ENCODE measurements at regions not wholly inside any gene's neighbourhood (a gene's known extent, or its start where the extent isn't known, plus 50 kb on each side); places are given as distances from the start of the nearest gene placed in this dataset.
A peak's percentile ranks its signal among the peaks of the same experiment; 100 is the strongest.

DNA sequence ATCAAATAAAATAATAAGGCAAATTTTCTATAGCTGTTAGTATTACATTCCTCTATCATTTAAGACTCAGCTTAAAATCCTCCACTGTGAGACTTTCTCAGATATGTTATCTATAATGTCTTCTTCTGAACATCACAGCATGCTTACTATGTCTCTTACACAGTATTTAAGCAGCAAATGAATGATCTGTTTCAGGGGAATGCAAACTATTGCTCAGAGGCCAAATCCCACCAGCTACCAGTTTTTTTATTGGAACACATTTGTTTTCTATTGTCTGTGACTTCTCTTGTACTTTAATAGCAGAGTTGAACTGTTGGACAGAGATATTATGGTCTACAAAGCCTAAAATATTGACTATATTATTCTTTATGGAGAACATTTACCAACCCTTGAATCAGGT, 59.6 kb downstream of the C3orf38 start:
- no peak for DNase-seq (ENCODE audit: low read depth)

DNA sequence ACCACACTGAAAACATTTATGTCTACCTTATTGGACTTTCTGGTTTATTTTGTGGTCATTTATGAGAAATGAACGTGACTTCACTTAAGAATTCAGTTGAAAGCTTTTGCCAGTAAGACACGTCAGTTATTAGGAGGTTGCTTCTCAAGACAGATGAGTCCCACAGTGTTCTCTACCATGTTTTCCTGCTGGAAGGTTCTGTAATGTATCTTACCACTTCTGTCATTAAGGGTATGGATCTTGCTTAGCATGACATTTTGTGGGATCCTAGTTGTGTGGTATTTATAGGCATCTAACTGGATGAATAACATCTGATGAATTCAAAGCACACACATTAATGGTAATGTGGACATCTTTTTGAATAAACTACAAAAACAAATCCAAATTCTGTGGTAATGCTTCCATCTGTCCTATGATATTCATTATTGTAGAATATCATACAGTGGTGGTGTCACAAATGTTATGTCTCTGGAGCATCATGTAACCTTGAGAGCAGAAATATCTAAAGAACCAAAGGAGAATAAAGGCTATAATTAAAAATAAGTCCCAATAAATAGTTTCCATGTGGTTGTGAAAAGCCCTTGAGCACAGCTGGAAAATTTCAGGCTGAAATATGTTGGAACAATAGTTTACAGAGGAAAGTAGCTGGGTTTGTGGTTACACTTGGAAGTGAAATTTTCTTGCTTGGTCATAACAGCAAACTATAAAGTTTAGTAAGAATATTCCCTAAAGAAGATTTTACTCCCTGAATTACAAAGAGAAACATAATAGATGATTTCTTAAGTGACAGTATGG, 61.5 kb downstream of the C3orf38 start:
- DNase-seq (ENCODE audit: low read depth) = no peak

DNA sequence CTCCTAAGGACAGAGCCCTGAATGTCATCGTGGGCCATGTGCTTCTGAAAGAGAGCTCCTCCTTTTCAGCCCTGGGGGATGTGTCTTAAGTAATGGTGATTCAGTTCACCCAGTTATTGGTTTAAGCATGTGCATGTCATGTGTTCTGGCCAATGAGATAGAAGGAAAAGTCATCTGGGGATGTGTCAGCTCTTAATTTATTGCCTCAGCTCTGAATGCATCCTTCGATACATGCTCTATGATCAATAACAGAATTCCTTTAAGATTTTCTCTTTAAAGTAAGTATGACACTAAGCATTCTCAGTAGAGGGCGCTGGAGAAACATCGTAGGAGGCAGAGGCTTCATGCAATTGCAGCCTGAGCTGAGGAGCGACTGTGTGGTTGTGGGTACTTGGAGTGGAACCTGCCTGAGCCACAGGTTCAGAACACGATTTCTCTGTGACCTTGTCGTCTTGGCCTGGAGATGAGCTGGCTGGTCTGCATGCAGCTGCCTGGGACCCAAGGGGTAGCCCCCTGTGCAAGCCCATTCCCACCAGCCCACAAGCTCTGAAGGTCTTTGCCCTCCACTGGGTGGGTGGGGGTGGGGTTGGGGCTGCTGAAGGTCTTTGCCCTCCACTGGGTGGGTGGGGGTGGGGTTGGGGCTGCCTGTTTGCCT, 69.5 kb downstream of the C3orf38 start:
- DNase-seq (ENCODE audit: low read depth) = peak; percentile 23

DNA sequence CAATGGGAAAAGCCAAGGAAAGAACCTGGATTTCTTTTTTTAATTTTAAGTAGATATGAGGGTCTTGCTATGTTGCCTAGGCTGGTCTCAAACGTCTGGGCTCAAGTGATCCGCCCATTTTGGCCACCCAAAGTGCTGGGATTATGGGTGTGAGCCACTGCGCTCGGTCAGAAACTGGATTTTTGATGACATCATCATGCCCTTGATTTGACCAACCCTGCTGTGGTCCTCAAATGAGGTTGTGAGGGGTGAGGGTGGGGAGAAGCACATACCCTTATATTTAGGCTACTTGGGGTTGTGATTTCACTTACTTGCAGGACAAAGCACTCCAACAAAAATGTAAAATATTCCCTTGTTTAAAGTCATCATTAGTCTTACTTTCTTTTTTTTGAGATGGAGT, 70.4 kb downstream of the C3orf38 start:
- no peak for DNase-seq (ENCODE audit: low read depth)

DNA sequence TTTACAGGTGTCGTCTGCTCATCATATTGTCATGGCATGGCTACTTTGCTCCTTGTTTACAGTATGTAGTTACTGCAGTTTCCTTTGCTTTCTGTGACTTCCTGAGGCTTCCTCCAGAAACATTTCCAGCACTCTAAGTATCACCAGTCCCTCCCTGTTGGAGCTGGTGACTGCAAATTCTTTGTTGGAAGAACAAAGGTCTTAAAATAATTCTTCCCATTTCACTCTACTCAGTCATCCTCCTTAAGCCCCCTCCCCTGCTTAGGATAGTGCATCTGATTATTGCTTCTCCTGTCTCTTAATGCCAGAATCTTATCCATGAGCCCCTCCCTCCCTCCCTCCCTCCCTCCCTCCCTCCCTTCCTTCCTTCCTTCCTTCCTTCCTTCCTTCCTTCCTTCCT, 72.0 kb downstream of the C3orf38 start:
- DNase-seq (ENCODE audit: low read depth) = no peak

DNA sequence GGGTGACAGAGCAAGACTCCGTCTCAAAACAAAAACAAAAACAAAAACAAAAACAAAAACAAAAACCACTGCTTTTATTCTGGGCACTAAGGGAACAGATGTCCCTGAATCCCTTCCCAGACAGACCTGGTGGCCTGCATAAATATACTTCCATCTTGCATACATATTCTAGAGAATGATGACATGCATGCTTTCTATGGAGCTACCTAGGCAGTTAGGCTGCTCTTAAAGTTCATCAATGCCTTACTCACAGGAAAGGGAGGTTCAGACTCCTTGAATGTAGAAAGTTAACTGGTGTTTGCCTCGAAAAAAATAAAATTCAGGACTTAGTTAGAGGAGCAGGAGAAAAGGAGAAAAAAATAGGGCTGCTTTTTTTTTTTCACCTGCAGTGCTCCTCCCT, 72.6 kb downstream of the C3orf38 start:
- DNase-seq (ENCODE audit: low read depth) = no peak

DNA sequence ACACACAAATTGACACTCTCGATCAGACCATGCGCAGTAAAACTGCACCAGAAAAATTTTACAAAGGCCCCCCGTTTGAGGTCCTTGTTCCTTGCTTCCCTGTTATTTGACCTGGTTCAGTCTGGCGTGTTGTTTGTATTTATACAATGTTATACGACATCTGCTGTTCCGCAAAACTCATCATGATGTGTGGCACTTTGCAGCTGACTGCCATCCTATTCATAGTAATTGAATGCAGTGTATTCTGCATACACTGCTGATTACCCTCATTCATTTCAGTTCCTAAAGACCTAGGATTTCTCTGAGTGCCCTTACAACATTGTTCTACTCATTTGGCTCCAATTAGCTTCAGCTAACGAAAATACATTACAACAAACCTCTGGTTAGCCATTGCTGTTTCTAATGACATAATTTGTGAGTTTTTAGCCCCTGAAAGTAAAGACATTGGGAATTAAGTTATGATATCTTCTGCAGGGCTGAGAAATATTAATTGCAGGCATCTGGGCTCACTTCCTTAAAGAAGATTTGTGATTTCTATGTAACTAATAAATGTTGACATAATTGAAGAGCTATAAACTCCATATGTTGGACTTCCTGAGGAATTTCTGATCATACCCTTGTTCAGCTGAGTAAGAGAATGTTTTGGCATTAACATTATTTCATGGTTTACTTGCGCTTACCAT, 75.7 kb downstream of the C3orf38 start:
- DNase-seq (ENCODE audit: low read depth) = no peak

DNA sequence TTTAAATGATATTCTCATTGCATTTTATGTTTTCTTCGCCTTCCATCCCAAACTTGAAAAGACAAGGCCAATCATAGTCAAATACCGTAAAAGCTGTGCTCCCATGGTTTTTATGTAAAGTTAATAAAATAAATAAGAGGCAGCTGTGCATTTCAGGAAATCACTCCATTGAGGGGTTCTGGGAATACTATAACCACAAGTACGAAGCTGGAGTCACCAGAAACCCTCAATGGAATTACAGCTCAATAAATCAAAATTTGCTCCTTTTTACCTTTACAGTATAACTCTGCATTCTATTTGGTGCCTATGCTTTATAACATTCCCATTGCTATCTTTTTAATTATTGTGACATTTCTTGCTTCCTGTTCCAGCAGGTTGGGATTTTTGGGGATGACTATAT, 77.2 kb downstream of the C3orf38 start:
- no peak for DNase-seq (ENCODE audit: low read depth)

DNA sequence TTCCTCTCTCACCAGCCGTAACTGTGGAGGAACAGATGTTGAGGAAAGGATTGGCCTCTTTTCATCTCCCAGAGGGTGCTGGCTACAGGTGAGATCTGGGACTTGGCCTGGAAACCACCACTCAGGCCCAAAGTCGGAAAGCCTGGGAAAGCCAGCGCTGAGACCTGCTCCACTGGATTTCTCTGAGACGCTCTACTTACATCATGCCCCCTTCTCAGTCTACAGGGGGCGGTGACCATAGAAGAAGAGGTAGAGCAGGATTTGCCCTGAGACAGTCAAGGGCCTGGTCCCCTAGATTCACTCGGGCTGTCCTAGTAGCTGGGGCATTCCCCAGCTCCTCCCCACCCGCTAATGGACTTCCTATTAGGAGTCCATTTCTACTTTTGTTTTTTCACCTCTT, 80.9 kb downstream of the C3orf38 start:
- DNase-seq (ENCODE audit: low read depth) = no peak

DNA sequence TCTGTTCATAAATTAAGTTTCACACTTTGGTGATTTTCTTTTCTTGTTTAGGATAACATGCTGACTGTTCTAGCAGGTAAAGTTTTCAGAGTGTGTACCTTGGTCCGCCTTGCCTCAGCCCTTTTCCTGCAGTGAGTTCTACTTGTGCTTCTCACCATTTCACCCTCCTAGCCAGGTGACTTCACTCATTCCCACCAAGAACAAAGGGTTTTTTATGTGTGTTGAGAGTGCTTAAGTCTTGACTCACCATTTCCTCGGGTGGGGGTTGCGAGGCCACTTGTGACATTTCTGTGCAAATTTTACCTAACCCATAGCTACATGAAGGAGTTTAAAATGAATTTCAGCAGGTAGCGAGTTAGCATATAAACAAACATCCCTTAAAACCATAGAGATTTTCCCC, 81.4 kb downstream of the C3orf38 start:
- DNase-seq (ENCODE audit: low read depth) = no peak

DNA sequence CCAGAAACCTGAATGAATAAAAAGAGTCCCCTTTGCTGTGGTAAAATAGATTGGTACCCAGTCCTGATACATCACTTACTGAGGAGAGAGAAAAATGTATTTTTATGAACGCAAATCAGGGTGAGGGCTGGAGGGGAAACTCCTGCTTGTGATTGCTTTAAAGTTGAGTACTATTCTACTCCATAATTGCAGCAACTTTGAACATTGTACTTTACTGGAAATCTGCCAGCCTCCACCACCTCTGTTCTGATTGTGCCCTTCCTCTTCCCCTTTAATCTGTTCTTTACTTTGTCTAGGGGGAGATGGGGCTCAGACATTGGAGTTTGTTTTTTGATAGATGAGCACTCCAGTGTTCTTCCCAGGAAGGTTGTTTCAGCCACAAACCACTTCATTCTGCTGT, 81.9 kb downstream of the C3orf38 start:
- no peak for DNase-seq (ENCODE audit: low read depth)

DNA sequence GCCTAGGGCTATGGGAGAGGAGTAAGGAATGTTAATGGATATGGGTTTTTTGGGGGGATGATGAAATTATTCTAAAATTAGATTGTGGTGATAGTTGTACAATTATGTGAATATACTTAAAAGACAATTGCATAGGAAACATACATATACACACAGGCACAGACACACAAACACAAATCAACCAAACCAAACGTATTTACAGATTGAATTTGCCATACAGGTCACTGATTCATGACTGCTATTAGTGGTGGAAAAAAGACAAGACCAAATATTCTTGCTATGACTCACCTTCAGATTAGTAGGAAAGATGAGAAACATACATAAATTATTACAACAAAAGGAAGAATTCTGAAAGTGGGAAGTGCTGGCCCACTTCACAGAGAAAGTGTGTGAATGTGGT, 85.3 kb downstream of the C3orf38 start:
- no peak for DNase-seq (ENCODE audit: low read depth)

DNA sequence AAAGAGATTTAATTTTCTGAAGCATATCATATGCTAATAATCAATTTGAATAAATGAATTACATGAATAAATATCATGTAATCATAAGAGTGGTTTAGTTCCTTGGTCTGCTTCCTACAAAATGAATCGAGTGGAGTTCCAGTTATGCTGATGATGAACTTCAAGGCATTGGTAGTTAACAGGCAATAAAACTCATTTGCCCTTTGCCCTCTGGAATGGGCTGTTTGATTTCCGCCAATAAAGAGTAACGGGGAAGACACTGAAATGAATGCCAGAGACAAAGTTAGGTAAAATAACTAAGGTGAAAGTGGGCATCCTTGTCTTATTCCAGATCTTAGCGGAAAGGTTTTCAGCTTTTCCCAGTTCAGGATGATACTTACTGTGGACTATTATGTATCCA, 90.1 kb downstream of the C3orf38 start:
- no peak for DNase-seq (ENCODE audit: low read depth)

DNA sequence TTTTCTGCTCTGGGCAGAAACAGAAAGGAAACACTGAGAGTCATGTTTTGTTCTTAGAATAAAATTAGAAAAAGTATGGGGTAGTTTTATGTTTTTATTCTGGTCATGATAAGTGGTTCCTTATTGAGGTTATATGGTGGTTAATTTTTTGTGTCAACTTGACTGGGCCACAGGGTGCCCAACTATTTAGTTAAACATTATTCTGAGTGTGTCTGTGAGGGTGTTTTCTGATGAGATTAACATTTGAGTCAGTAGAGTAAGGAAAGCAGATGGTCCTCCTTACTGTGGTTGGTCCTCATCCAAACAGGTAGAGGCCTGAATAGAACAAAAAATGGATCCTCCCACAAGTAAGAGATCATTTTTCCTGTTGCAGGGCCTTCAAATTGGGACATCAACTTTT, 98.9 kb downstream of the C3orf38 start:
- no peak for DNase-seq (ENCODE audit: low read depth)

DNA sequence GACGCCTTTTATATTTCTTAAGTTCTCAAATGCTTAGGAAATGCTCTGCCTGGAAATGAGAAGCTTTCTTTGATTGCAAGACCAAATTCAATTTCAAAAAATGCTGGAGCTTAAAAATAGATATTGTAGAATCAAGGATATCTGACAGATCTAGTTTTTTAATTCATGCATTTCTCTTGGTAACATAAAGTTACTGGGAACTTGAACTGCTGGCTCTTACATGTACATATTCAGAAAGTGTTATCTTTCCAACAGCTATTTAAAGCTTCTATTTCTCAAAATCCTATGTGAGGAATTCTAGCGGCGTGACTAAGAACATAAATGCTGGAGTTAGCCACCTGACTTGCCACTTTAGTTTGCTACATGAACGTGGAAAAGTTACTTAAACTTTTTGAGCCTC, 109.3 kb downstream of the C3orf38 start:
- no peak for DNase-seq (ENCODE audit: low read depth)

DNA sequence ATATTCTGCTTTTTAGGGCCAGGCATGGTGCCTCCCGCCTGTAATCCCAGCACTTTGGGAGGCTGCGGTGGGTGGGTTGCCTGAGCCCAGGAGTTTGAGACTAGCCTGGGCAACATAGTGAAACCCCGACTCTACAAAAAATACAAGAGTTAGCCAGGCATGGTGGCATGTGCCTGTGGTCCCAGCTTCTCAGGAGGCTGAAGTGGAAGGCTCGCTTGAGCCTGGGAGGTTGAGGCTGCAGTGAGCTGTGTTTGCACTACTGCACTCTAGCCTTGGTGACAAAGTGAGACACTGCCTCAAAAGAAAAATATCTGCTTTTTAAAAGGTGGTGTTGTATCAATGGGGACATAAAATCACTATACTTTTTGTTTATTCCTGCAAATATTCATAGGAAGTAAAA, 112.8 kb downstream of the C3orf38 start:
- no peak for DNase-seq (ENCODE audit: low read depth)

DNA sequence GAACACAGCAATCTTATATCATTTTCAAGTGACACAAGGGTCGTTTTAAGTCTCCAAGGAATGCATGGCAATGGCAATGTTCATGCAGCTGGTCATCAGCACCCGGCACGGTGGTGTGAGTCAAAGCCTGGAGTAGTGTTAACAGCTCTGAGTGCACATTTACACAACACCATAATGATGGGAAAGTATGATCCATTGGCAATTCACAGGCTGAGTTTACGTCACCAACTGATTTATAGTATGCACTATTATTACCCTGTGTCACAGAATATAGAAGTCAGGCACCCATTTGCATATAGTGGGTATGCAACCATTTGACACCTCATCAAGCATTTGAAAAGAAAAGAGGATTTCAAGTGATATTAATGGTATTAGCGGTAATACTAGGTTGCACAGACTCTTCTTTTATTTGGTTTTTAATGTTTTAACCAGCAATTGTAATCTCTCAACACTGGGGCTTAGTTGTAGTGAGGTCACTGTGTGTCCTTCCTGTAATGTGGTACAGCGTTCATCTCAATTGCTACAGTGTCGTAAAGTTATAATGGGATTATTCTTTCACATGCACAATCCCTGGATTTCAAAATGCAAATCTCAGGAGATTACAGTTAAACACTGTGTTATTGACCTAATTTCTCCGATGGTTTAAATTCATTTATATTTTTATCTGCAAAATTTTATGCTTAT, 113.8 kb downstream of the C3orf38 start:
- no peak for DNase-seq (ENCODE audit: low read depth)

DNA sequence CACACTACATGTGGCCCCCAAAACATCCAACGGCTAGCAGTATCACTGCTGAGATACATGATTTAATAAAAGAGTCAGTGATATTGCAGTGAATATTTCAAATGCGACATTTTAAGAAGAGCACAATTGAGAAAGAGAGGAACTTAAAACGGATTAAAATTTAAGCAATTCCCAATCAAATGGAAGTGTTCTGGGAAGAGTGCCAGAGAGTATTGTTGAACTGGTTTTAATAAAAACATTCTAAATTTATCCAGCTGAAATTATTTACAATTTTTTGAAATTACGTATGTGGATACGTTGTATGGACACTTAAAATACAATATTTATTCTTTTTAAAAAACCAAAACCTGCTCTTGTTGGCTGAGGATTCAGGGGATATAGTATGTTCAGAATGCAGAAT, 117.7 kb downstream of the C3orf38 start:
- no peak for DNase-seq (ENCODE audit: low read depth)

DNA sequence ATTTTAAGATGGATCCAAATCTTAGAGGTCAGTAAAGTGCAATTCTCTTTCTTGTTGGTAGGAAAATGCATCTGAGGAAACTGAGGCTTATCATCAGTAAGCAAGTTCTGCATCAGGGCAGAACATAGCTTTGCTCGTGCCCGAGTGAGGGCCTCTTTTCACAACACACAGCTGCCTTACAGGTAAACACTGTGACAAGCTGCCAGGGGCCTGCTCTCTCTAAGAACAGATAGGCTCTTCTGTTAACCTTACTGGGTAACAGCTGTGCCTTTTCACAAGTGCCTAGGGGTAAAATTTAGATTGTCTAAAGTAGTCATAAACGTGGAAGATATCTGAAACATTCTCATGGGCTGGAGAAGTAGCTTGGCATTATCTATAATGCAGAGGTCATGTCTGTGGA, 118.1 kb downstream of the C3orf38 start:
- no peak for DNase-seq (ENCODE audit: low read depth)

DNA sequence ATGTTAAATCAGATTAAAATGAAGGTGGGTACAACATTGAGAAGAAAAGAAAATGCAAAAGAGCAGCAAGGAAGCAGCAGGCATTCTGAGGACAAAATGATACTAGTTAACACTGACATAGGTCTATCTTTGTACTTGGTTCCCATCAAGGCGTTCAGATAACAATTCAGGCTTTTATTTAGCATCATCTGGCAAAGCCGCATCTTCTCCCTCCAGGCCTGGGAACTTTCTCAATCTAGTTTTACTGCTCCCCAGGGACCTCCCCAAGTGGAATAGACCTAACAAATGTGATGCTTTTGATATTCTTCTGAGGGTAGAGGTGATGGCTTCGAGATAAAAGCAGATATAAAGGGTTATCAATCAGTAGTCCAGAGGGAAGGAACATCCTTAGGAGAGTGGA, 130.6 kb downstream of the C3orf38 start:
- DNase-seq (ENCODE audit: low read depth) = no peak

DNA sequence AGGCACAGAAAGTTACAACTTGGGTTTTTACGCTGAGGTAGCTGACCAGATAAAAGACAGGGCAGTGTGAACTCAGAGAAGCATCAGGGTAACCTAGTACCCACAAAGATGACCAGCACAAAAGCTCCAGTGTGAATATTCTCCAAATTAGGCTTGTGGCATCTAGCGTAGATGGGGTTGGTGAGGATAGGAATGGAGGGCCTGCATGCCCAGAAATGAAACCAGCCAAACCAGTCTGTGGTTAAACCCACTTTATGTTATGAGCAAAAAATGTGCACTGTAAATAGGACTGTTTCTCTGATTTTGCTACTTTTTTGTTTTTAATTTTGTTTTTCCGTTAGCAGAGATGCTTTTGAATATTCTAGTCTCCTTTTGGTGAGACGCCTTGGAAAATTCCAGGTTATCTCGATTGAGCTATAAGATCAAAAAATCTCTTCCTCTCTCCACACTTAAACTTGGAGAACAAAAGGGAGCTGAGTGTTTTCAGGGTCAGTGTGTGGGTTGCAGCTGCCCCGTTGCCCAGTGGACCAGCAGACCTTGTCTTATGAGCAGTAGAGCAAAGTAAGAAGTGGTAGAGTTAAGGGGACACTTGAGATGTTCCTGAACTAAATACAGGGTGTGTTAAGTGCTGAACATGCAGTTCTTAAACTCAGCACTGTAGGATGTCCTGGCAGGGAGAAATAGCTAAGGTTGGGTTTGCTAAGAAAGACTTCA, 132.9 kb downstream of the C3orf38 start:
- DNase-seq (ENCODE audit: low read depth) = no peak

DNA sequence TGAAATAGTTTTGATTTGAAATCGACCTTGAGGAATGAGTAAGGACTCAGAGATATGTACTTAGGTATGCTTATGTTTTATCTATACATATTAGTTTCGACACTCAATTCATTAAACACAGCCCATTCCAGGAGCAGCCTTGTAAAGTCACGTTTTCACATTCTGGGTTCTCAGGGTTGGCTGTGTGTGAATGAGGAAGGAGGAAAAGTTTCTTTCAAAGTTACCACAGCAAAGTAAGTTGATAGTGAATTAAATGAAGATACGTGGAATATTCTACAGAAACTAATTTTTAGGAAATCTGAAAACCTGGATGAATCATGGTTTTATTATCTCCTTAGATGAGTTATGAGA, 133.5 kb downstream of the C3orf38 start:
- DNase-seq (ENCODE audit: low read depth) = no peak
